Spleen (tissue), 11 donors: ENCODE measurements at regions not wholly inside any gene's neighbourhood (a gene's known extent, or its start where the extent isn't known, plus 50 kb on each side); places are given as distances from the start of the nearest gene placed in this dataset.

ENCODE experiments used
- DNase-seq: peaks from one replicate; pipeline ENCODE4 v3.0.0-alpha.2; 2020
- H3K27ac ChIP-seq, 8 donors: fragments of 200-600 bp; sonication (generic) in 7 of 8; 1 replicate in 4 of 8; 2 replicates in 4 of 8; pipeline versions ENCODE4 v1.5.0 to v1.8.0; 2016 to 2021; ENCODE audit warnings: inconsistent platforms in 4 of 8, mild to moderate bottlenecking in 4 of 8, moderate library complexity in 1 of 8
- H3K27me3 ChIP-seq, 7 donors: fragments of 200-600 bp; sonication (generic) in 6 of 7; replicated peaks in 1 of 7; 1 replicate in 4 of 7; 2 replicates in 3 of 7; pipeline versions ENCODE4 v1.5.0 to v1.8.0; 2016 to 2021; ENCODE audit warnings: inconsistent platforms in 3 of 7, mild to moderate bottlenecking in 1 of 7
- H3K36me3 ChIP-seq, 6 donors: fragments of 200-600 bp; sonication (generic) in 5 of 6; 1 replicate in 4 of 6; 2 replicates in 2 of 6; pipeline versions ENCODE4 v1.5.0 to v1.8.0; 2016 to 2021; ENCODE audit warnings: inconsistent platforms in 2 of 6
- H3K4me1 ChIP-seq, 6 donors: fragments of 200-600 bp; sonication (generic) in 5 of 6; 1 replicate in 3 of 6; 2 replicates in 3 of 6; pipeline versions ENCODE4 v1.5.0 to v1.8.0; 2016 to 2021; ENCODE audit warnings: inconsistent platforms in 3 of 6
- H3K4me3 ChIP-seq, 8 donors: fragments of 200-600 bp; sonication (generic) in 7 of 8; 1 replicate in 4 of 8; 2 replicates in 4 of 8; pipeline versions ENCODE4 v1.5.0 to v1.8.0; 2016 to 2021; ENCODE audit warnings: inconsistent platforms in 4 of 8, mild to moderate bottlenecking in 4 of 8, moderate library complexity in 2 of 8
- H3K9me3 ChIP-seq, 8 donors: fragments of 200-600 bp; sonication (generic) in 7 of 8; 1 replicate in 4 of 8; 2 replicates in 4 of 8; pipeline versions ENCODE4 v1.5.0 to v1.8.0; 2016 to 2021; ENCODE audit warnings: inconsistent platforms in 4 of 8
- CTCF ChIP-seq, 11 experiments: fragments of 200-600 bp in 7 of 11; fragments of 450-650 bp in 4 of 11; sonication (generic) in 4 of 11; IDR thresholded peaks in 8 of 11; conservative IDR thresholded peaks in 3 of 11; 1 replicate in 7 of 11; 2 replicates in 4 of 11; pipeline versions ENCODE4 v1.4.0 to v1.8.0; 2016 to 2021; ENCODE audit warnings: antibody characterized with exemption in 11 of 11, inconsistent platforms in 4 of 11, mild to moderate bottlenecking in 1 of 11
- POLR2A ChIP-seq, 3 donors: fragments of 450-650 bp; IDR thresholded peaks; one replicate each; pipeline ENCODE4 v1.5.1; 2017; ENCODE audit warnings: antibody characterized with exemption in 3 of 3, mild to moderate bottlenecking in 1 of 3
- POLR2AphosphoS5 ChIP-seq, 3 donors: sonication (generic); formaldehyde crosslinking; IDR thresholded peaks; one replicate each; pipeline ENCODE4 v1.5.1; 2017; ENCODE audit warnings: antibody characterized with exemption in 3 of 3
- WGBS, 5 donors: extraction: QIAGEN DNeasy Blood & Tissue Kit in 3 of 5; methylation state at CpG; one replicate each; pipeline versions ENCODE4 v1.1.5 to v1.1.7; 2013 to 2018; 5-methylcytosine and 5-hydroxymethylcytosine counted together
- intact Hi-C: fragments of 100-400 bp; cut with DNase I; formaldehyde crosslinking; loops from one replicate; pipeline ENCODE4 v1.15.0; 2023; ENCODE audit warnings: low total_unique reads
- donor health status: healthy with polysubstance abuse.
- donor health status: DM: no; HTN: no; CAD: no; lungs with moderate emphysema.
- donor health status: DM: no; HTN: no; CAD: no.
- donor health status: Bipolar disorder and iron deficiency.
- donor health status: healthy.
- donor health status: DM: no; HTN: no; CAD: no.
- donor health status: DM: yes; HTN: yes; CAD: no.

GRCh38 chr20:11542645-11543044, 375.0 kb upstream of the BTBD3 start:
- H3K9me3 ChIP-seq: peaks cover 0 to 4% (median 0%) of the 10 kb centered on the region in 8 donors
- H3K4me1 ChIP-seq: peaks cover 0 to 13% (median 2%) of the 10 kb centered on the region in 6 donors
- no peaks in the 10 kb centered on the region for H3K27me3 ChIP-seq
- no peak overlapping the region for H3K27ac ChIP-seq
- intact Hi-C loops: loop anchor here (10.0 kb wide), 1 partner anchor 268 kb away; no protein-coding TSS in a partner anchor
- DNase-seq: no peak
- TF ChIP-seq POLR2A (IDR thresholded peaks at IDR 0.05) (no peak), POLR2AphosphoS5 (IDR thresholded peaks at IDR 0.05) (no peak), CTCF (IDR thresholded peaks at IDR 0.05 in 8 of 11, conservative IDR thresholded peaks at IDR 0.05 in 3 of 11) (no peak)
- 74 to 93% (median 87%) methylated on average over 2 of the region's 2 CpGs for WGBS, 5 donors
- H3K36me3 ChIP-seq: no peaks in the 10 kb centered on the region
- H3K4me3 ChIP-seq: no peak overlapping the region

GRCh38 chr20:11544029-11544678, 373.5 kb upstream of the BTBD3 start:
- no peak for DNase-seq
- Histone ChIP-seq H3K36me3 (no peaks in the 10 kb centered on the region), H3K9me3 (peaks cover 0 to 4% (median 0%) of the 10 kb centered on the region in 8 donors), H3K4me3 (no peak overlapping the region), H3K4me1 (peaks cover 0 to 13% (median 2%) of the 10 kb centered on the region in 6 donors), H3K27me3 (no peaks in the 10 kb centered on the region), H3K27ac (no peak overlapping the region)
- WGBS, 5 donors: 17 to 28% (median 20%) methylated on average over 10 of the region's 10 CpGs
- no peak for TF ChIP-seq POLR2AphosphoS5 (IDR thresholded peaks at IDR 0.05)
- peak; percentile 35 to 68 (median 54) for TF ChIP-seq CTCF (IDR thresholded peaks at IDR 0.05 in 8 of 11, conservative IDR thresholded peaks at IDR 0.05 in 3 of 11)
- no peak for TF ChIP-seq POLR2A (IDR thresholded peaks at IDR 0.05)
- intact Hi-C loops: loop anchor here (10.0 kb wide), 1 partner anchor 269 kb away; no protein-coding TSS in a partner anchor

GRCh38 chr20:11546939-11547338, 370.8 kb upstream of the BTBD3 start:
- H3K27ac ChIP-seq: no peak overlapping the region
- no peaks in the 10 kb centered on the region for H3K36me3 ChIP-seq
- TF ChIP-seq POLR2AphosphoS5 (IDR thresholded peaks at IDR 0.05) (no peak), POLR2A (IDR thresholded peaks at IDR 0.05) (no peak)
- DNase-seq: no peak
- 71 to 88% (median 76%) methylated on average over 7 of the region's 7 CpGs for WGBS, 5 donors
- intact Hi-C loops: loop anchor here (10.0 kb wide), 1 partner anchor 272 kb away; no protein-coding TSS in a partner anchor
- H3K27me3 ChIP-seq: no peaks in the 10 kb centered on the region
- H3K4me1 ChIP-seq: peaks cover 0 to 13% (median 2%) of the 10 kb centered on the region in 6 donors
- H3K4me3 ChIP-seq: no peak overlapping the region
- H3K9me3 ChIP-seq: no peaks in the 10 kb centered on the region

GRCh38 chr20:11549172-11550103, 368.3 kb upstream of the BTBD3 start:
- DNase-seq: no peak
- intact Hi-C loops: loop anchor here (10.0 kb wide), 1 partner anchor 275 kb away; no protein-coding TSS in a partner anchor

More at GRCh38 chr20:11549172-11550103, 368.3 kb upstream of the BTBD3 start:
- TF ChIP-seq POLR2AphosphoS5 (IDR thresholded peaks at IDR 0.05): no peak
- no peak for TF ChIP-seq CTCF (IDR thresholded peaks at IDR 0.05 in 8 of 11, conservative IDR thresholded peaks at IDR 0.05 in 3 of 11)
- no peak for TF ChIP-seq POLR2A (IDR thresholded peaks at IDR 0.05)
- Histone ChIP-seq H3K27me3 (no peaks in the 10 kb centered on the region), H3K4me3 (no peak overlapping the region), H3K9me3 (no peaks in the 10 kb centered on the region), H3K27ac (no peak overlapping the region), H3K36me3 (no peaks in the 10 kb centered on the region), H3K4me1 (peaks cover 0 to under 1% (median 0%) of the 10 kb centered on the region in 6 donors)
- 58 to 66% (median 64%) methylated on average over 6 of the region's 6 CpGs for WGBS, 5 donors
